Uterus (tissue), 2 donors: ENCODE measurements at regions not wholly inside any gene's neighbourhood (a gene's known extent, or its start where the extent isn't known, plus 50 kb on each side); places are given as distances from the start of the nearest gene placed in this dataset.

Experiments
- POLR2A ChIP-seq, 2 donors: fragments of 450-650 bp; IDR thresholded peaks; one replicate each; pipeline ENCODE4 v1.6.1; 2016; ENCODE audit warnings: antibody characterized with exemption in 2 of 2, mild to moderate bottlenecking in 1 of 2, moderate library complexity in 1 of 2
- TF ChIP-seq, protein P1 (sequence below), 4 experiments: fragments of 200-600 bp in 2 of 4; fragments of 450-650 bp in 2 of 4; sonication (generic) in 2 of 4; IDR thresholded peaks; one replicate each; pipeline ENCODE4 v1.5.1; 2016 to 2019; ENCODE audit warnings: antibody characterized with exemption in 4 of 4, mild to moderate bottlenecking in 2 of 4, moderate library complexity in 1 of 4

DNA sequence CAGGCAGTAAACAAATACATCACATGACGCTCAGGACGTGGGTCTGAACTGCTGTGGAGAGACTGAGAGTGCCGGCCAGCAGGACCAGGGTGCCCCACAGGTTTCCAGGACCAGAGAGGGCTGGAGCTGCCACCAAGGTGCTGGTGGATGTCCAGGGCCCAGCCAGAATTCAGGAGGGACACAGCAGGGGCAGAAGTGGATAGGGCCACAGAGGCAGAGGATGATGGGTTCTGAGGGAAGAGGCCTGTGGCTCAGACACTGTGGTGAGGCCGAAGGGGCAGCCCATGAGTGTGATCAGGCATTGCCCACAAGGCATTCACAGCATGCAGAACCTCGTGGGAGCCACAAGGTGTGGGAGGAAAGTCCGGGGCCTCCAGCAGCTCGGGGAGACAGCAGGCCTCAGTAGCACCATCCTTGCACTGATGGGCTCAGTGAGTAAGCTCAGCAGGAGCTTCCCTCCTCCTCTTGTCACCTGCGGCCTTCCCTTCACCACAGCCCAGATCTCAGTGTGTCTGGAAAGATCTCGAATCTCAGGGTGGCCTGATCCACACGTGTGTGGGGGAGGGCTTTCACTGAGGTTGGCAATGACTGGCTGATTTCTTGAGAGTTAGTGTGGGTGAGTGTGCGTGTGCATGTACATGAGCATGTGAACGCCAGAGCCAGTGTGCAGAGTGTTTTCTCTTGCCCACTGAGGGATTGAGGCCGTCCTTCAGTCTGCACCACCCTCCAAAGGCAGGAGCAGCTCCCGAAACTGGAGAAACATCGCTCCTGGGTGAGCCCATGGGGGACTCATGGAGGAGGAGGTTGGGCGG lies 181.8 kb upstream of the RAB6C start:
- TF ChIP-seq, protein P1, sequence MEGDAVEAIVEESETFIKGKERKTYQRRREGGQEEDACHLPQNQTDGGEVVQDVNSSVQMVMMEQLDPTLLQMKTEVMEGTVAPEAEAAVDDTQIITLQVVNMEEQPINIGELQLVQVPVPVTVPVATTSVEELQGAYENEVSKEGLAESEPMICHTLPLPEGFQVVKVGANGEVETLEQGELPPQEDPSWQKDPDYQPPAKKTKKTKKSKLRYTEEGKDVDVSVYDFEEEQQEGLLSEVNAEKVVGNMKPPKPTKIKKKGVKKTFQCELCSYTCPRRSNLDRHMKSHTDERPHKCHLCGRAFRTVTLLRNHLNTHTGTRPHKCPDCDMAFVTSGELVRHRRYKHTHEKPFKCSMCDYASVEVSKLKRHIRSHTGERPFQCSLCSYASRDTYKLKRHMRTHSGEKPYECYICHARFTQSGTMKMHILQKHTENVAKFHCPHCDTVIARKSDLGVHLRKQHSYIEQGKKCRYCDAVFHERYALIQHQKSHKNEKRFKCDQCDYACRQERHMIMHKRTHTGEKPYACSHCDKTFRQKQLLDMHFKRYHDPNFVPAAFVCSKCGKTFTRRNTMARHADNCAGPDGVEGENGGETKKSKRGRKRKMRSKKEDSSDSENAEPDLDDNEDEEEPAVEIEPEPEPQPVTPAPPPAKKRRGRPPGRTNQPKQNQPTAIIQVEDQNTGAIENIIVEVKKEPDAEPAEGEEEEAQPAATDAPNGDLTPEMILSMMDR (IDR thresholded peaks at IDR 0.05): no peak
- TF ChIP-seq POLR2A (IDR thresholded peaks at IDR 0.05): no peak
